KMS-11 (cell line): ENCODE measurements at regions not wholly inside any gene's neighbourhood (a gene's known extent, or its start where the extent isn't known, plus 50 kb on each side); places are given as distances from the start of the nearest gene placed in this dataset.

Experiments
- H2AFZ ChIP-seq: fragments of 200-600 bp; sonication (generic); 2 replicates; pipeline ENCODE4 v1.6.1; 2016; ENCODE audit warnings: antibody characterized with exemption, mixed run types, low read depth
- H3K27ac ChIP-seq: fragments of 200-600 bp; sonication (generic); 2 replicates; pipeline ENCODE4 v1.6.1; 2016; ENCODE audit warnings: mild to moderate bottlenecking, mixed run types
- H3K27me3 ChIP-seq: fragments of 200-600 bp; sonication (generic); 2 replicates; pipeline ENCODE4 v1.6.1; 2017; ENCODE audit warnings: mild to moderate bottlenecking, low read depth, mixed run types, moderate library complexity; ENCODE audit not compliant: insufficient read depth
- H3K36me3 ChIP-seq: fragments of 200-600 bp; sonication (generic); 2 replicates; pipeline ENCODE4 v1.6.1; 2017; ENCODE audit warnings: mild to moderate bottlenecking, mixed run types; ENCODE audit not compliant: insufficient read depth
- H3K4me1 ChIP-seq: fragments of 200-600 bp; sonication (generic); 2 replicates; pipeline ENCODE4 v1.6.1; 2016; ENCODE audit warnings: mild to moderate bottlenecking, low read depth, mixed run types; ENCODE audit not compliant: poor library complexity, severe bottlenecking
- H3K4me2 ChIP-seq: fragments of 200-600 bp; sonication (generic); 2 replicates; pipeline ENCODE4 v1.7.0; 2016; ENCODE audit warnings: mild to moderate bottlenecking, mixed run types
- H3K4me3 ChIP-seq: fragments of 200-600 bp; sonication (generic); IDR thresholded peaks from 2 replicates; pipeline ENCODE4 v1.6.1; 2017; ENCODE audit warnings: low read depth, low read length, mixed read lengths; ENCODE audit not compliant: insufficient read depth
- H3K79me2 ChIP-seq: fragments of 200-600 bp; sonication (generic); 2 replicates; pipeline ENCODE4 v1.6.1; 2016; ENCODE audit warnings: low read depth, mixed run types; ENCODE audit not compliant: insufficient read depth
- H3K9ac ChIP-seq: fragments of 200-600 bp; sonication (generic); 2 replicates; pipeline ENCODE4 v1.6.1; 2016; ENCODE audit warnings: mild to moderate bottlenecking, mixed run types
- H4K20me1 ChIP-seq: fragments of 200-600 bp; sonication (generic); 2 replicates; pipeline ENCODE4 v1.6.1; 2016; ENCODE audit warnings: mild to moderate bottlenecking, mixed run types; ENCODE audit not compliant: insufficient read depth
- TF ChIP-seq, protein P1 (sequence below): fragments of 200-600 bp; sonication (generic); conservative IDR thresholded peaks from 2 replicates; pipeline ENCODE4 v1.6.1; 2017; ENCODE audit warnings: low read depth, mild to moderate bottlenecking, antibody characterized with exemption, low read length, moderate library complexity, mixed read lengths

DNA sequence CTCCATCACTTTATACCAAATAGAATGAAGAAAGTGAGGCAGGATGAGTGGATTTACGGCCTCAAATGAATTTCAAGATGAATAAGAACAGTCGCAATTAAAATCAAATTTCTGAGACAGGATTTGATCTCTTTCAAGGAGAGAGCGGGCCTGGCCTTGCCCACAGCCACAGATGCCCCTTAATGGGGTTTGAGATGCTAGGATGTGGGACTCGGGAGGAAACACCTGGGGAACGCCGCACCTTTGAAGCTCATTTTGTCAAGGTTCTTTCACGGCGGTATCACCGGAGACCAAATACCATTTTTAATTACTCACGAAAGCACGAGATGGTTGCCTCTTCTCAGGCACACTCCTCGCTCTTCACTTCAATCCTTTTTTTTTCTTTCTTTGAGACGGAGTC, 178.1 kb upstream of the SDK2 start:
- Histone ChIP-seq H3K4me2 (no peak overlapping the region), H3K27me3 (peaks cover 32% of the 10 kb centered on the region; the same call in 1 of the 2 replicates)
- TF ChIP-seq, protein P1, sequence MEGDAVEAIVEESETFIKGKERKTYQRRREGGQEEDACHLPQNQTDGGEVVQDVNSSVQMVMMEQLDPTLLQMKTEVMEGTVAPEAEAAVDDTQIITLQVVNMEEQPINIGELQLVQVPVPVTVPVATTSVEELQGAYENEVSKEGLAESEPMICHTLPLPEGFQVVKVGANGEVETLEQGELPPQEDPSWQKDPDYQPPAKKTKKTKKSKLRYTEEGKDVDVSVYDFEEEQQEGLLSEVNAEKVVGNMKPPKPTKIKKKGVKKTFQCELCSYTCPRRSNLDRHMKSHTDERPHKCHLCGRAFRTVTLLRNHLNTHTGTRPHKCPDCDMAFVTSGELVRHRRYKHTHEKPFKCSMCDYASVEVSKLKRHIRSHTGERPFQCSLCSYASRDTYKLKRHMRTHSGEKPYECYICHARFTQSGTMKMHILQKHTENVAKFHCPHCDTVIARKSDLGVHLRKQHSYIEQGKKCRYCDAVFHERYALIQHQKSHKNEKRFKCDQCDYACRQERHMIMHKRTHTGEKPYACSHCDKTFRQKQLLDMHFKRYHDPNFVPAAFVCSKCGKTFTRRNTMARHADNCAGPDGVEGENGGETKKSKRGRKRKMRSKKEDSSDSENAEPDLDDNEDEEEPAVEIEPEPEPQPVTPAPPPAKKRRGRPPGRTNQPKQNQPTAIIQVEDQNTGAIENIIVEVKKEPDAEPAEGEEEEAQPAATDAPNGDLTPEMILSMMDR, result no peak

DNA sequence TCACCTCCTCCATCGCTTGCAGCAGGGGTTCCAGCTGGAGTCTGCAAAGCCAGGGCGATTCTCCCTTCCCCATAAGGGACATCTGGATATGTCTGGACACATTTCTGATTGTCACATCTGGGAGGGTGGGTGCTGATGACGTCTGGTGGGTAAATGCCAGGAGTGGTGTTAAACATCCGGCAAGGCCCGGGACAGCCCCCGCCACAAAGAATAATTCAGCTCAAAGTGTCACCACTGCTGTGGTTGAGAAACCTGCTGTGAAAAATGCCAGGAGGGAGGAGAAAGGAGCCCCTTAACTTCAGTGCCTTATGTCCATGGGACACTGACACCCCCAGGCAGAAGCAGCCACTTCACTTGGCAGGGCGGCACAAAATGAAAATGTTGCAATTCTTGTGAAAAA, 179.4 kb upstream of the SDK2 start:
- TF ChIP-seq, protein P1, result no peak

More for the DNA sequence above, 178.1 kb upstream of the SDK2 start:
- Histone ChIP-seq H3K27ac (no peak overlapping the region), H3K4me1 (no peaks in the 10 kb centered on the region), H3K4me3 (no peak overlapping the region), H4K20me1 (no peaks in the 10 kb centered on the region), H3K36me3 (no peaks in the 10 kb centered on the region), H3K79me2 (no peaks in the 10 kb centered on the region), H2AFZ (no peak overlapping the region), H3K9ac (no peak overlapping the region)

DNA sequence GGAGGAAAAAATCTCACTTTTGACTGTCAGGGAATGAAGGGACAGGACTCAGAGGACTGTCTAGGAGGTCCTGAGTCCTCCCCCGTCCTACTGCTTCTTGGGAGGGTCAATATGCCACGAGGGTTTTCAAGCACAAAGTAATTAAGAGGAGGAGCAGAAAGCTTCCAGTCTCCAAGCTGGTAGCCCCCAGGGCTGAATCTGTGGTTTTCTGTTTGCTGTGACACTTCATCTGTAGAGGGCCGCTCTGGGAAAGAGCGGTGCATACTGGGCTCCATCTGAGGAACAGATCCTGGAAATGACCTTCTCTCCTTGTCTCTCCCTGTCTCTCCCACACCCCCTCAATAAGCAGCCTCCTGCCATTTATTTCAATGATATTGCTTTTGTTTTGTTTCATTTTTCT, 180.1 kb upstream of the SDK2 start:
- Histone ChIP-seq H4K20me1 (no peaks in the 10 kb centered on the region), H3K27ac (no peak overlapping the region), H2AFZ (no peak overlapping the region), H3K27me3 (peaks cover 40% of the 10 kb centered on the region; the same call in 1 of the 2 replicates), H3K79me2 (no peaks in the 10 kb centered on the region), H3K4me1 (no peaks in the 10 kb centered on the region), H3K4me2 (no peak overlapping the region), H3K4me3 (no peak overlapping the region), H3K9ac (no peak overlapping the region), H3K36me3 (no peaks in the 10 kb centered on the region)
- TF ChIP-seq, protein P1, result no peak

More for the DNA sequence above, 179.4 kb upstream of the SDK2 start:
- H3K27ac ChIP-seq, result no peak overlapping the region
- H3K36me3 ChIP-seq, result no peaks in the 10 kb centered on the region
- no peaks in the 10 kb centered on the region for H3K4me1 ChIP-seq
- H3K27me3 ChIP-seq, result peaks cover 36% of the 10 kb centered on the region; the same call in 1 of the 2 replicates
- no peak overlapping the region for H2AFZ ChIP-seq
- H4K20me1 ChIP-seq, result no peaks in the 10 kb centered on the region
- H3K4me3 ChIP-seq, result no peak overlapping the region
- H3K9ac ChIP-seq, result no peak overlapping the region
- no peak overlapping the region for H3K4me2 ChIP-seq
- H3K79me2 ChIP-seq, result no peaks in the 10 kb centered on the region

DNA sequence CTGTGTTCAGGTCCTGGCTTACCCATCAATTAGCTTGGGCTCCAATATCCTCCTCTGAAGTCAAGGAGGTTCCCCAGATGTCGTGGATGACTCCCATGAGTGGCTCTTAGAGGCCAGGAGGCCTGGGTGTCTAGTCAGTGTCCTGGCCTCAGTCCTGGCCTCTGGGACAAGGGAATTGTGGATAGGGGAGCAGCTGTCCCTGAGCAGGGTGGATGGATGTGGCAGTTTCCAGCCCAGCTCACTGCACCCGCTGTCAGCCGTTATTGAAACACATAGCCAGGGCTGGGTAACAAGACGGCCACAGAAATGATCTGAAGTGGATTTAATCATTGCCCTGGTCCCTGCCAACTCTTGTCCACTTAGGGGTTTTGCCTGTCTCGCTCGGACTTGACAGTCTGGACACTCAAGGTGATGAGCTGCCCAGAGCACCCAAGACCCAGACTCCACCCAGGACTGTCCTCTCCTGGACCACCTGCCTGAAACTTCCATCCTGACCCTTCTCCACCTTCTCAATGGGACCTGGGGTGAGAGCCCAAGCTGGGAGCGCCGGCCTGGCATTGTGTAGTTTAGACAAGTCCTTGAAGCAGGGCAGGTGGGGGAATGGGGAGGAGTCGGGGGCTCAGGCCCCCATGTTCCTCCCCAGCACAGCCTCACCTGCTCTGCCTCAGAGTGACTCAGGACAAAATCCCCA, 182.1 kb upstream of the SDK2 start:
- peaks cover 32% of the 10 kb centered on the region; the same call in 1 of the 2 replicates for H3K27me3 ChIP-seq
- H3K4me2 ChIP-seq, result no peak overlapping the region
- H2AFZ ChIP-seq, result no peak overlapping the region
- no peaks in the 10 kb centered on the region for H4K20me1 ChIP-seq
- H3K27ac ChIP-seq, result no peak overlapping the region
- H3K4me1 ChIP-seq, result no peaks in the 10 kb centered on the region
- no peaks in the 10 kb centered on the region for H3K79me2 ChIP-seq
- H3K9ac ChIP-seq, result no peak overlapping the region
- no peaks in the 10 kb centered on the region for H3K36me3 ChIP-seq
- H3K4me3 ChIP-seq, result no peak overlapping the region
- TF ChIP-seq, protein P1, result no peak
